H9 (cell line): ENCODE measurements at regions not wholly inside any gene's neighbourhood (a gene's known extent, or its start where the extent isn't known, plus 50 kb on each side); places are given as distances from the start of the nearest gene placed in this dataset.

Experiments
- DNase-seq: peaks from one replicate; pipeline ENCODE4 v3.0.0-alpha.2; 2017
- H2AFZ ChIP-seq: one replicate; pipeline ENCODE4 v1.6.1; 2013; ENCODE audit warnings: mild to moderate bottlenecking, low read length, control low read depth, moderate library complexity
- H2AK5ac ChIP-seq: 2 replicates; pipeline ENCODE4 v1.6.1; 2013; ENCODE audit warnings: low read length, control low read depth, mixed read lengths; ENCODE audit not compliant: insufficient read length
- H2BK120ac ChIP-seq: one replicate; pipeline ENCODE4 v1.6.1; 2013; ENCODE audit warnings: low read depth, mild to moderate bottlenecking, low read length, control low read depth, inconsistent platforms; ENCODE audit not compliant: poor library complexity, severe bottlenecking
- H2BK12ac ChIP-seq: 2 replicates; pipeline ENCODE4 v1.6.1; 2013; ENCODE audit warnings: low read length, control low read depth, mixed read lengths, low read depth; ENCODE audit not compliant: insufficient read length
- H2BK15ac ChIP-seq: 2 replicates; pipeline ENCODE4 v1.6.1; 2013; ENCODE audit warnings: low read depth, low read length, control low read depth
- H2BK20ac ChIP-seq: one replicate; pipeline ENCODE4 v1.6.1; 2013; ENCODE audit warnings: low read depth, mild to moderate bottlenecking, low read length, control low read depth, inconsistent platforms; ENCODE audit not compliant: poor library complexity, severe bottlenecking
- H2BK5ac ChIP-seq: 2 replicates; pipeline ENCODE4 v1.6.1; 2013; ENCODE audit warnings: low read length, control low read depth, mixed read lengths; ENCODE audit not compliant: insufficient read length
- H3K14ac ChIP-seq: 2 replicates; pipeline ENCODE4 v1.6.1; 2013; ENCODE audit warnings: low read length, control low read depth; ENCODE audit not compliant: insufficient read depth
- H3K18ac ChIP-seq: 2 replicates; pipeline ENCODE4 v1.6.1; 2013; ENCODE audit warnings: low read depth, mild to moderate bottlenecking, mixed read lengths, low read length, control low read depth; ENCODE audit not compliant: insufficient read length
- H3K23ac ChIP-seq: 2 replicates; pipeline ENCODE4 v1.6.1; 2013; ENCODE audit warnings: low read length, control low read depth, mixed read lengths, low read depth; ENCODE audit not compliant: insufficient read length
- H3K23me2 ChIP-seq: 2 replicates; pipeline ENCODE4 v1.6.1; 2013; ENCODE audit warnings: low read depth, mild to moderate bottlenecking, mixed read lengths, low read length, control low read depth; ENCODE audit not compliant: insufficient read length, poor library complexity, severe bottlenecking
- H3K27ac ChIP-seq: 2 replicates; pipeline ENCODE4 v1.5.1; 2013; ENCODE audit warnings: low read length, control low read depth, mixed read lengths, low read depth; ENCODE audit not compliant: insufficient read length
- H3K27me3 ChIP-seq: 2 replicates; pipeline ENCODE4 v1.6.1; 2013; ENCODE audit warnings: low read length, control low read depth, inconsistent platforms; ENCODE audit not compliant: insufficient read depth
- H3K4ac ChIP-seq: 2 replicates; pipeline ENCODE4 v1.6.1; 2013; ENCODE audit warnings: low read depth, mild to moderate bottlenecking, control low read depth, inconsistent platforms, low read length, moderate library complexity
- H3K4me1 ChIP-seq: 2 replicates; pipeline ENCODE4 v1.6.1; 2013; ENCODE audit warnings: low read length, control low read depth, inconsistent platforms; ENCODE audit not compliant: insufficient read depth
- H3K4me2 ChIP-seq: 2 replicates; pipeline ENCODE4 v1.6.1; 2013; ENCODE audit warnings: low read length, control low read depth, mixed read lengths; ENCODE audit not compliant: insufficient read length, insufficient read depth
- H3K56ac ChIP-seq: 2 replicates; pipeline ENCODE4 v1.6.1; 2013; ENCODE audit warnings: low read depth, mild to moderate bottlenecking, mixed read lengths, low read length, control low read depth; ENCODE audit not compliant: insufficient read length
- H3K79me1 ChIP-seq: 2 replicates; pipeline ENCODE4 v1.6.1; 2013; ENCODE audit warnings: low read depth, mild to moderate bottlenecking, moderate library complexity, low read length, control low read depth, inconsistent platforms; ENCODE audit not compliant: insufficient read depth, poor library complexity, severe bottlenecking
- H3K79me2 ChIP-seq: 2 replicates; pipeline ENCODE4 v1.6.1; 2013; ENCODE audit warnings: low read length, control low read depth, inconsistent platforms; ENCODE audit not compliant: insufficient read depth
- H3K9ac ChIP-seq: 2 replicates; pipeline ENCODE4 v1.6.1; 2013; ENCODE audit warnings: low read length, control low read depth, mixed read lengths; ENCODE audit not compliant: insufficient read length; ENCODE audit errors: extremely low read depth
- H3K9me3 ChIP-seq: one replicate; pipeline ENCODE4 v1.6.1; 2013; ENCODE audit warnings: low read depth, low read length, inconsistent platforms; ENCODE audit not compliant: control insufficient read depth
- H3T11ph ChIP-seq: one replicate; pipeline ENCODE4 v1.6.1; 2013; ENCODE audit warnings: mild to moderate bottlenecking, low read length, control low read depth, inconsistent platforms
- H4K20me1 ChIP-seq: one replicate; pipeline ENCODE4 v1.6.1; 2013; ENCODE audit not compliant: control insufficient read depth, insufficient read length, insufficient read depth
- H4K5ac ChIP-seq: 2 replicates; pipeline ENCODE4 v1.6.1; 2013; ENCODE audit warnings: low read depth, mild to moderate bottlenecking, mixed read lengths, low read length, control low read depth; ENCODE audit not compliant: insufficient read length
- H4K8ac ChIP-seq: replicated peaks from 2 replicates; pipeline ENCODE4 v1.6.1; 2013; ENCODE audit warnings: low read length, control low read depth, mixed read lengths, low read depth; ENCODE audit not compliant: insufficient read length
- H4K91ac ChIP-seq: 2 replicates; pipeline ENCODE4 v1.6.1; 2013; ENCODE audit warnings: low read depth, mild to moderate bottlenecking, moderate library complexity, mixed read lengths, low read length, control low read depth; ENCODE audit not compliant: insufficient read length
- H3K27ac Mint-ChIP-seq, 3 experiments: 2 replicates in 2 of 3; 3 replicates in 1 of 3; pipeline ENCODE4 v1.8.0; 2020 to 2021; ENCODE audit warnings: mixed read lengths in 3 of 3, mild to moderate bottlenecking in 1 of 3, moderate library complexity in 1 of 3
- H3K27me3 Mint-ChIP-seq: 2 replicates; pipeline ENCODE4 v1.8.0; 2021; ENCODE audit warnings: low read depth, mild to moderate bottlenecking, moderate library complexity, mixed read lengths
- H3K36me3 Mint-ChIP-seq, 3 experiments: 2 replicates in 2 of 3; 3 replicates in 1 of 3; pipeline ENCODE4 v1.8.0; 2020 to 2021; ENCODE audit warnings: low read depth in 3 of 3, mixed read lengths in 3 of 3; ENCODE audit not compliant: insufficient read depth in 1 of 3
- H3K4me1 Mint-ChIP-seq, 2 experiments: 2 replicates each; pipeline ENCODE4 v1.8.0; 2020; ENCODE audit warnings: mixed read lengths in 2 of 2
- H3K4me3 Mint-ChIP-seq, 2 experiments: 2 replicates in 1 of 2; 3 replicates in 1 of 2; pipeline ENCODE4 v1.8.0; 2020 to 2021; ENCODE audit warnings: mild to moderate bottlenecking in 2 of 2, mixed read lengths in 2 of 2, moderate library complexity in 1 of 2
- H3K9me3 Mint-ChIP-seq, 2 experiments: 2 replicates in 1 of 2; 3 replicates in 1 of 2; pipeline ENCODE4 v1.8.0; 2020; ENCODE audit warnings: mild to moderate bottlenecking in 2 of 2, mixed read lengths in 2 of 2, moderate library complexity in 1 of 2
- WGBS: extraction: QIAGEN DNeasy Blood & Tissue Kit; methylation state at CpG from one replicate; pipeline ENCODE4 v1.1.7; 2013; ENCODE audit warnings: missing lambda C conversion rate, low lambda C conversion rate, mixed read lengths; ENCODE audit not compliant: insufficient read length; ENCODE audit errors: extremely low coverage; 5-methylcytosine and 5-hydroxymethylcytosine counted together
- TF ChIP-seq, protein P1 (sequence below): fragments of 200-600 bp; sonication (generic); conservative IDR thresholded peaks from 3 replicates; pipeline ENCODE4 v1.8.0; 2021; ENCODE audit warnings: antibody characterized with exemption, mild to moderate bottlenecking

DNA sequence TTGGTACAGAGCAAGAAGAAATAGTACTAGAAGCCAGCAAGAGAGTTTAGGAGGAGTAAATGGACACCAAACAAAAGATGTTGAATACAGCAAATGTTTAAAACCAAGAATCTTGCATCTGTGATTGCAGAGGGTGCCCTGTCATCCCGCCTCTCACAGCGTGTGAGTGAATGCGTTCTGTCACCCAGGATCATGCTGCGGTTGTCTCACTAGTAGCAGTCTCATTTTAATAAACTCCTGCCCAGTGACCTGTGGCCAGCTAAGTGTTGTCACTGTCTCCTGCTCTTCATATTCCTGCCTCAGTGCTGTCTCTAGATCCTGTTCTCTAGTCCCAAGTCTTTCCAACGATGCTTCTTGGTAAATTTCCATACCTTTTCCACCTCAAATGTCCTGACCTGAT lies 584.6 kb downstream of the MCTP2 start:
- Histone ChIP-seq H3K4me2 (no peak overlapping the region), H2AK5ac (no peak overlapping the region), H3K4ac (no peak overlapping the region), H3K23ac (no peak overlapping the region), H3K14ac (no peak overlapping the region), H2BK15ac (no peak overlapping the region), H4K20me1 (no peaks in the 10 kb centered on the region), H3K79me1 (no peaks in the 10 kb centered on the region), H4K8ac (no peak overlapping the region), H3K4me1 (no peaks in the 10 kb centered on the region), H2BK20ac (no peak overlapping the region), H3K9me3 (no peaks in the 10 kb centered on the region), H3K9ac (no peak overlapping the region), H3K18ac (no peak overlapping the region), H3T11ph (no peak overlapping the region), H2BK120ac (no peak overlapping the region), H3K56ac (no peak overlapping the region), H2BK5ac (no peak overlapping the region), H4K91ac (no peak overlapping the region), H3K79me2 (no peaks in the 10 kb centered on the region), H3K23me2 (no peaks in the 10 kb centered on the region), H2AFZ (no peak overlapping the region), H4K5ac (no peak overlapping the region), H2BK12ac (no peak overlapping the region), H3K27ac (no peak overlapping the region), H3K27me3 (no peaks in the 10 kb centered on the region)
- no CpG with 5 or more reads among the region's 5 CpGs for WGBS
- Mint-ChIP-seq H3K27ac (no peak overlapping the region), H3K36me3 (0 out of 7 replicates have a peak, but pooled peaks cover 0 to 4% (median 0%) of the 10 kb centered on the region in 3 experiments), H3K4me3 (no peak overlapping the region), H3K9me3 (no peaks in the 10 kb centered on the region; a peak in 1 of 5 replicates), H3K4me1 (no peaks in the 10 kb centered on the region), H3K27me3 (no peaks in the 10 kb centered on the region)
- DNase-seq: no peak
- TF ChIP-seq, protein P1, sequence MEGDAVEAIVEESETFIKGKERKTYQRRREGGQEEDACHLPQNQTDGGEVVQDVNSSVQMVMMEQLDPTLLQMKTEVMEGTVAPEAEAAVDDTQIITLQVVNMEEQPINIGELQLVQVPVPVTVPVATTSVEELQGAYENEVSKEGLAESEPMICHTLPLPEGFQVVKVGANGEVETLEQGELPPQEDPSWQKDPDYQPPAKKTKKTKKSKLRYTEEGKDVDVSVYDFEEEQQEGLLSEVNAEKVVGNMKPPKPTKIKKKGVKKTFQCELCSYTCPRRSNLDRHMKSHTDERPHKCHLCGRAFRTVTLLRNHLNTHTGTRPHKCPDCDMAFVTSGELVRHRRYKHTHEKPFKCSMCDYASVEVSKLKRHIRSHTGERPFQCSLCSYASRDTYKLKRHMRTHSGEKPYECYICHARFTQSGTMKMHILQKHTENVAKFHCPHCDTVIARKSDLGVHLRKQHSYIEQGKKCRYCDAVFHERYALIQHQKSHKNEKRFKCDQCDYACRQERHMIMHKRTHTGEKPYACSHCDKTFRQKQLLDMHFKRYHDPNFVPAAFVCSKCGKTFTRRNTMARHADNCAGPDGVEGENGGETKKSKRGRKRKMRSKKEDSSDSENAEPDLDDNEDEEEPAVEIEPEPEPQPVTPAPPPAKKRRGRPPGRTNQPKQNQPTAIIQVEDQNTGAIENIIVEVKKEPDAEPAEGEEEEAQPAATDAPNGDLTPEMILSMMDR: no peak
